Stimulated activated CD8-positive, alpha-beta memory T cell treated with anti-CD3 and anti-CD28 coated beads, Interleukin-2, amount 100 ng/mL, for 1 hour (primary cell): ENCODE measurements at regions not wholly inside any gene's neighbourhood (a gene's known extent, or its start where the extent isn't known, plus 50 kb on each side); places are given as distances from the start of the nearest gene placed in this dataset.

Source experiments
- DNase-seq, 2 donors: peaks; one replicate each; pipeline ENCODE4 v3.0.0-alpha.2; 2020; ENCODE audit warnings: low read depth in 2 of 2

GRCh38 chr5:128885649-128886255 is 79.5 kb upstream of the SLC27A6 start:
- no peak for DNase-seq

- no peak for DNase-seq
Observed at GRCh38 chr5:128895122-128895521, 70.2 kb upstream of the SLC27A6 start.

- no peak for DNase-seq
Observed at GRCh38 chr5:128896675-128897074, 68.6 kb upstream of the SLC27A6 start.

GRCh38 chr5:128903550-128903949 is 61.7 kb upstream of the SLC27A6 start:
- DNase-seq: no peak

GRCh38 chr5:128904805-128905567 is 60.3 kb upstream of the SLC27A6 start:
- DNase-seq: no peak

GRCh38 chr5:128905568-128906110 is 59.6 kb upstream of the SLC27A6 start:
- no peak for DNase-seq

GRCh38 chr5:128913551-128913950 is 51.7 kb upstream of the SLC27A6 start:
- no peak for DNase-seq
